Karpas-422 (cell line): ENCODE measurements at regions not wholly inside any gene's neighbourhood (a gene's known extent, or its start where the extent isn't known, plus 50 kb on each side); places are given as distances from the start of the nearest gene placed in this dataset.

Experiments used
- DNase-seq: peaks from one replicate; pipeline ENCODE4 v3.0.0-alpha.2; 2015
- H2AFZ ChIP-seq: fragments of 200-600 bp; sonication (generic); 2 replicates; pipeline ENCODE4 v1.6.1; 2014; ENCODE audit warnings: antibody characterized with exemption, low read length, mixed read lengths
- H3K27ac ChIP-seq: fragments of 200-600 bp; sonication (generic); 2 replicates; pipeline ENCODE4 v1.5.1; 2014; ENCODE audit warnings: mild to moderate bottlenecking, low read length, moderate library complexity
- H3K27me3 ChIP-seq: fragments of 200-600 bp; sonication (generic); 2 replicates; pipeline ENCODE4 v1.6.1; 2014; ENCODE audit warnings: low read length, mixed read lengths
- H3K36me3 ChIP-seq: fragments of 200-600 bp; sonication (generic); 2 replicates; pipeline ENCODE4 v1.6.1; 2014; ENCODE audit warnings: low read length, mixed read lengths; ENCODE audit not compliant: insufficient read depth
- H3K4me1 ChIP-seq: fragments of 200-600 bp; sonication (generic); 2 replicates; pipeline ENCODE4 v1.6.1; 2014; ENCODE audit warnings: mild to moderate bottlenecking, low read length, mixed read lengths
- H3K4me2 ChIP-seq: fragments of 200-600 bp; sonication (generic); 2 replicates; pipeline ENCODE4 v1.6.1; 2014; ENCODE audit warnings: low read length, low read depth, mild to moderate bottlenecking; ENCODE audit not compliant: poor library complexity, severe bottlenecking
- H3K4me3 ChIP-seq: fragments of 200-600 bp; sonication (generic); 2 replicates; pipeline ENCODE4 v1.5.1; 2014; ENCODE audit warnings: mild to moderate bottlenecking, antibody characterized with exemption, low read length, mixed read lengths
- H3K79me2 ChIP-seq: fragments of 200-600 bp; sonication (generic); 2 replicates; pipeline ENCODE4 v1.6.1; 2014; ENCODE audit warnings: mild to moderate bottlenecking, low read length, mixed read lengths
- H3K9ac ChIP-seq: fragments of 200-600 bp; sonication (generic); 2 replicates; pipeline ENCODE4 v1.6.0; 2014; ENCODE audit warnings: low read length
- H3K9me2 ChIP-seq: fragments of 200-600 bp; sonication (generic), shearing (Covaris generic); replicated peaks from 2 replicates; pipeline ENCODE4 v1.6.0; 2014; ENCODE audit warnings: mild to moderate bottlenecking, low read length, moderate library complexity; ENCODE audit not compliant: insufficient read depth
- H3K9me3 ChIP-seq: fragments of 300-700, 200-600 bp; sonication (generic); 2 replicates; pipeline ENCODE4 v1.6.1; 2014; ENCODE audit warnings: low read length, mixed read lengths
- H4K20me1 ChIP-seq: fragments of 200-600 bp; sonication (generic); 2 replicates; pipeline ENCODE4 v1.6.1; 2014; ENCODE audit warnings: mild to moderate bottlenecking, antibody characterized with exemption, low read length, low read depth; ENCODE audit not compliant: insufficient read depth

- H3K4me3 ChIP-seq, result no peak overlapping the region
Measured at GRCh38 chr4:65096630-65097029, 573.7 kb downstream of the EPHA5 start.

GRCh38 chr4:65089666-65090065, 580.6 kb downstream of the EPHA5 start:
- Histone ChIP-seq H3K4me2 (no peak overlapping the region), H3K9me3 (peaks cover 37% of the 10 kb centered on the region), H3K36me3 (no peaks in the 10 kb centered on the region), H3K79me2 (no peaks in the 10 kb centered on the region), H3K4me1 (no peaks in the 10 kb centered on the region), H3K4me3 (no peak overlapping the region), H4K20me1 (no peaks in the 10 kb centered on the region), H3K9ac (no peak overlapping the region), H3K27ac (no peak overlapping the region), H3K27me3 (no peaks in the 10 kb centered on the region), H2AFZ (no peak overlapping the region), H3K9me2 (no peaks in the 10 kb centered on the region)
- DNase-seq, result no peak

More at GRCh38 chr4:65096630-65097029, 573.7 kb downstream of the EPHA5 start:
- no peak overlapping the region for H3K9ac ChIP-seq
- no peak for DNase-seq
- no peaks in the 10 kb centered on the region for H3K36me3 ChIP-seq
- no peaks in the 10 kb centered on the region for H3K27me3 ChIP-seq
- no peak overlapping the region for H2AFZ ChIP-seq
- H3K9me3 ChIP-seq, result peaks cover 17% of the 10 kb centered on the region
- no peaks in the 10 kb centered on the region for H3K79me2 ChIP-seq
- H3K9me2 ChIP-seq, result no peaks in the 10 kb centered on the region
- no peak overlapping the region for H3K4me2 ChIP-seq
- H4K20me1 ChIP-seq, result no peaks in the 10 kb centered on the region
- H3K4me1 ChIP-seq, result no peaks in the 10 kb centered on the region
- no peak overlapping the region for H3K27ac ChIP-seq

GRCh38 chr4:65083076-65083475, 587.2 kb downstream of the EPHA5 start:
- Histone ChIP-seq H3K4me3 (no peak overlapping the region), H3K27me3 (no peaks in the 10 kb centered on the region), H3K9ac (no peak overlapping the region), H2AFZ (no peak overlapping the region), H3K9me3 (peaks cover 17% of the 10 kb centered on the region), H3K36me3 (no peaks in the 10 kb centered on the region), H3K9me2 (no peaks in the 10 kb centered on the region), H3K4me2 (no peak overlapping the region), H3K4me1 (no peaks in the 10 kb centered on the region), H3K79me2 (no peaks in the 10 kb centered on the region), H4K20me1 (no peaks in the 10 kb centered on the region), H3K27ac (no peak overlapping the region)
- no peak for DNase-seq

- no peaks in the 10 kb centered on the region for H4K20me1 ChIP-seq
- H3K27ac ChIP-seq, result no peak overlapping the region
- H3K27me3 ChIP-seq, result no peaks in the 10 kb centered on the region
- H3K36me3 ChIP-seq, result no peaks in the 10 kb centered on the region
- H3K9ac ChIP-seq, result no peak overlapping the region
- peaks cover 31% of the 10 kb centered on the region for H3K9me3 ChIP-seq
- H3K9me2 ChIP-seq, result no peaks in the 10 kb centered on the region
- no peaks in the 10 kb centered on the region for H3K79me2 ChIP-seq
- DNase-seq, result no peak
- H2AFZ ChIP-seq, result no peak overlapping the region
- no peak overlapping the region for H3K4me3 ChIP-seq
- no peak overlapping the region for H3K4me2 ChIP-seq
- H3K4me1 ChIP-seq, result no peaks in the 10 kb centered on the region
Measured at GRCh38 chr4:65071564-65071963, 598.7 kb downstream of the EPHA5 start.

- Histone ChIP-seq H3K27ac (no peak overlapping the region), H4K20me1 (no peaks in the 10 kb centered on the region), H2AFZ (no peak overlapping the region), H3K4me2 (no peak overlapping the region), H3K27me3 (no peaks in the 10 kb centered on the region), H3K9ac (no peak overlapping the region), H3K4me1 (no peaks in the 10 kb centered on the region), H3K79me2 (no peaks in the 10 kb centered on the region), H3K36me3 (no peaks in the 10 kb centered on the region), H3K4me3 (no peak overlapping the region), H3K9me3 (peaks cover 33% of the 10 kb centered on the region), H3K9me2 (no peaks in the 10 kb centered on the region)
- no peak for DNase-seq
Measured at GRCh38 chr4:65069177-65069576, 601.1 kb downstream of the EPHA5 start.

GRCh38 chr4:65066106-65066505, 604.2 kb downstream of the EPHA5 start:
- no peaks in the 10 kb centered on the region for H3K9me2 ChIP-seq
- no peak overlapping the region for H3K4me2 ChIP-seq
- no peak overlapping the region for H3K4me3 ChIP-seq
- H3K4me1 ChIP-seq, result no peaks in the 10 kb centered on the region
- H3K27me3 ChIP-seq, result no peaks in the 10 kb centered on the region
- peaks cover 39% of the 10 kb centered on the region for H3K9me3 ChIP-seq
- H2AFZ ChIP-seq, result no peak overlapping the region
- H3K27ac ChIP-seq, result no peak overlapping the region
- no peak for DNase-seq
- H4K20me1 ChIP-seq, result no peaks in the 10 kb centered on the region
- no peaks in the 10 kb centered on the region for H3K79me2 ChIP-seq
- no peaks in the 10 kb centered on the region for H3K36me3 ChIP-seq
- H3K9ac ChIP-seq, result no peak overlapping the region

GRCh38 chr4:65063601-65064000, 606.7 kb downstream of the EPHA5 start:
- H3K27ac ChIP-seq, result no peak overlapping the region
- no peak overlapping the region for H3K4me3 ChIP-seq

GRCh38 chr4:65050786-65051185, 619.5 kb downstream of the EPHA5 start:
- Histone ChIP-seq H3K36me3 (no peaks in the 10 kb centered on the region), H3K27me3 (no peaks in the 10 kb centered on the region), H3K4me2 (no peak overlapping the region), H3K27ac (no peak overlapping the region), H4K20me1 (no peaks in the 10 kb centered on the region), H3K9ac (no peak overlapping the region), H3K9me3 (peaks cover 6% of the 10 kb centered on the region), H3K4me1 (no peaks in the 10 kb centered on the region), H3K9me2 (no peaks in the 10 kb centered on the region), H3K4me3 (no peak overlapping the region), H2AFZ (no peak overlapping the region), H3K79me2 (no peaks in the 10 kb centered on the region)
- no peak for DNase-seq

More at GRCh38 chr4:65063601-65064000, 606.7 kb downstream of the EPHA5 start:
- H3K79me2 ChIP-seq, result no peaks in the 10 kb centered on the region
- H3K27me3 ChIP-seq, result no peaks in the 10 kb centered on the region
- no peaks in the 10 kb centered on the region for H3K9me2 ChIP-seq
- no peaks in the 10 kb centered on the region for H3K36me3 ChIP-seq
- H3K9me3 ChIP-seq, result peaks cover 25% of the 10 kb centered on the region
- no peak overlapping the region for H2AFZ ChIP-seq
- H3K4me1 ChIP-seq, result no peaks in the 10 kb centered on the region
- no peak overlapping the region for H3K4me2 ChIP-seq
- H4K20me1 ChIP-seq, result no peaks in the 10 kb centered on the region
- H3K9ac ChIP-seq, result no peak overlapping the region
- no peak for DNase-seq
